ENCODE measurements at regions not wholly inside any gene's neighbourhood (a gene's known extent, or its start where the extent isn't known, plus 50 kb on each side); places are given as distances from the start of the nearest gene placed in this dataset.

- ChIA-PET CTCF (no interaction called here), POLR2A (ENCODE audit: unreplicated experiment) (no interaction called here)
- DNase-seq: no peak
- Histone ChIP-seq H2AFZ (no peak overlapping the region), H3K4me1 (replicated peaks; ENCODE audit: insufficient read depth) (no peaks in the 10 kb centered on the region), H3K27ac (no peak overlapping the region), H4K20me1 (ENCODE audit: insufficient read depth) (no peaks in the 10 kb centered on the region), H3K79me2 (ENCODE audit: low read depth) (no peaks in the 10 kb centered on the region), H3K4me2 (no peak overlapping the region), H3K9me2 (ENCODE audit: insufficient read depth) (no peaks in the 10 kb centered on the region), H3F3A (ENCODE audit: insufficient read depth, low read depth) (no peaks in the 10 kb centered on the region), H3K27me3 (ENCODE audit: insufficient read depth, low read depth) (no peaks in the 10 kb centered on the region), H3K4me3 (no peak overlapping the region), H3K36me3 (ENCODE audit: low read depth) (no peaks in the 10 kb centered on the region), H3K9me3 (ENCODE audit: insufficient read depth, low read depth) (no peaks in the 10 kb centered on the region)
- no TSS peak for BruUV-seq (replicated peaks)
- intact Hi-C loops (cut with micrococcal nuclease; ENCODE audit: unreplicated experiment): no loop called here
- TF ChIP-seq CTCF (conservative IDR thresholded peaks at IDR 0.05) (no peak), EZH2 (IDR thresholded peaks at IDR 0.05; ENCODE audit: low read depth) (no peak)
These were observed 1507.6 kb upstream of the GOT2 start for GRCh38 chr16:60241671-60242070.

- POLR2A ChIA-PET (ENCODE audit: unreplicated experiment): no interaction called here
These were observed 1496.5 kb upstream of the GOT2 start for GRCh38 chr16:60230666-60231065.

GRCh38 chr16:60225541-60225940, 1491.4 kb upstream of the GOT2 start:
- DNase-seq: no peak
- POLR2A ChIA-PET (ENCODE audit: unreplicated experiment): no interaction called here
- no peak overlapping the region for H2AFZ ChIP-seq

More at GRCh38 chr16:60230666-60231065, 1496.5 kb upstream of the GOT2 start:
- H2AFZ ChIP-seq: no peak overlapping the region
- H3K4me3 ChIP-seq: no peak overlapping the region
- H3K4me2 ChIP-seq: no peak overlapping the region
- H3K27ac ChIP-seq: no peak overlapping the region
- no peaks in the 10 kb centered on the region for H3K79me2 ChIP-seq (ENCODE audit: low read depth)
- H3K36me3 ChIP-seq (ENCODE audit: low read depth): no peaks in the 10 kb centered on the region
- intact Hi-C loops (cut with micrococcal nuclease; ENCODE audit: unreplicated experiment): no loop called here
- H3K4me1 ChIP-seq (replicated peaks; ENCODE audit: insufficient read depth): no peaks in the 10 kb centered on the region
- no peaks in the 10 kb centered on the region for H3K9me3 ChIP-seq (ENCODE audit: insufficient read depth, low read depth)
- no peaks in the 10 kb centered on the region for H4K20me1 ChIP-seq (ENCODE audit: insufficient read depth)
- H3F3A ChIP-seq (ENCODE audit: insufficient read depth, low read depth): no peaks in the 10 kb centered on the region
- CTCF ChIA-PET: no interaction called here
- BruUV-seq (replicated peaks): no TSS peak
- TF ChIP-seq CTCF (conservative IDR thresholded peaks at IDR 0.05) (no peak), EZH2 (IDR thresholded peaks at IDR 0.05; ENCODE audit: low read depth) (no peak)
- H3K9me2 ChIP-seq (ENCODE audit: insufficient read depth): no peaks in the 10 kb centered on the region; the same call in 1 of the 2 replicates
- H3K27me3 ChIP-seq (ENCODE audit: insufficient read depth, low read depth): no peaks in the 10 kb centered on the region
- no peak for DNase-seq

More at GRCh38 chr16:60225541-60225940, 1491.4 kb upstream of the GOT2 start:
- Histone ChIP-seq H3K36me3 (ENCODE audit: low read depth) (no peaks in the 10 kb centered on the region), H3K4me3 (no peak overlapping the region), H3K27me3 (ENCODE audit: insufficient read depth, low read depth) (no peaks in the 10 kb centered on the region), H3K79me2 (ENCODE audit: low read depth) (no peaks in the 10 kb centered on the region), H3K9me3 (ENCODE audit: insufficient read depth, low read depth) (no peaks in the 10 kb centered on the region), H3F3A (ENCODE audit: insufficient read depth, low read depth) (no peaks in the 10 kb centered on the region), H3K4me2 (no peak overlapping the region), H4K20me1 (ENCODE audit: insufficient read depth) (no peaks in the 10 kb centered on the region), H3K27ac (no peak overlapping the region), H3K9me2 (ENCODE audit: insufficient read depth) (no peaks in the 10 kb centered on the region; the same call in 1 of the 2 replicates), H3K4me1 (replicated peaks; ENCODE audit: insufficient read depth) (no peaks in the 10 kb centered on the region)
- TF ChIP-seq EZH2 (IDR thresholded peaks at IDR 0.05; ENCODE audit: low read depth): no peak
- no peak for TF ChIP-seq CTCF (conservative IDR thresholded peaks at IDR 0.05)
- intact Hi-C loops (cut with micrococcal nuclease; ENCODE audit: unreplicated experiment): no loop called here
- CTCF ChIA-PET: no interaction called here
- BruUV-seq (replicated peaks): no TSS peak

Measured in PC-9 (cell line).